H9 (cell line): ENCODE measurements at regions not wholly inside any gene's neighbourhood (a gene's known extent, or its start where the extent isn't known, plus 50 kb on each side); places are given as distances from the start of the nearest gene placed in this dataset.

ENCODE experiments used
- DNase-seq: peaks from one replicate; pipeline ENCODE4 v3.0.0-alpha.2; 2017
- H2AFZ ChIP-seq: one replicate; pipeline ENCODE4 v1.6.1; 2013; ENCODE audit warnings: mild to moderate bottlenecking, low read length, control low read depth, moderate library complexity
- H2AK5ac ChIP-seq: 2 replicates; pipeline ENCODE4 v1.6.1; 2013; ENCODE audit warnings: low read length, control low read depth, mixed read lengths; ENCODE audit not compliant: insufficient read length
- H2BK120ac ChIP-seq: one replicate; pipeline ENCODE4 v1.6.1; 2013; ENCODE audit warnings: low read depth, mild to moderate bottlenecking, low read length, control low read depth, inconsistent platforms; ENCODE audit not compliant: poor library complexity, severe bottlenecking
- H2BK12ac ChIP-seq: 2 replicates; pipeline ENCODE4 v1.6.1; 2013; ENCODE audit warnings: low read length, control low read depth, mixed read lengths, low read depth; ENCODE audit not compliant: insufficient read length
- H2BK15ac ChIP-seq: 2 replicates; pipeline ENCODE4 v1.6.1; 2013; ENCODE audit warnings: low read depth, low read length, control low read depth
- H2BK20ac ChIP-seq: one replicate; pipeline ENCODE4 v1.6.1; 2013; ENCODE audit warnings: low read depth, mild to moderate bottlenecking, low read length, control low read depth, inconsistent platforms; ENCODE audit not compliant: poor library complexity, severe bottlenecking
- H2BK5ac ChIP-seq: 2 replicates; pipeline ENCODE4 v1.6.1; 2013; ENCODE audit warnings: low read length, control low read depth, mixed read lengths; ENCODE audit not compliant: insufficient read length
- H3K14ac ChIP-seq: 2 replicates; pipeline ENCODE4 v1.6.1; 2013; ENCODE audit warnings: low read length, control low read depth; ENCODE audit not compliant: insufficient read depth
- H3K18ac ChIP-seq: 2 replicates; pipeline ENCODE4 v1.6.1; 2013; ENCODE audit warnings: low read depth, mild to moderate bottlenecking, mixed read lengths, low read length, control low read depth; ENCODE audit not compliant: insufficient read length
- H3K23ac ChIP-seq: 2 replicates; pipeline ENCODE4 v1.6.1; 2013; ENCODE audit warnings: low read length, control low read depth, mixed read lengths, low read depth; ENCODE audit not compliant: insufficient read length
- H3K23me2 ChIP-seq: 2 replicates; pipeline ENCODE4 v1.6.1; 2013; ENCODE audit warnings: low read depth, mild to moderate bottlenecking, mixed read lengths, low read length, control low read depth; ENCODE audit not compliant: insufficient read length, poor library complexity, severe bottlenecking
- H3K27ac ChIP-seq: 2 replicates; pipeline ENCODE4 v1.5.1; 2013; ENCODE audit warnings: low read length, control low read depth, mixed read lengths, low read depth; ENCODE audit not compliant: insufficient read length
- H3K27me3 ChIP-seq: 2 replicates; pipeline ENCODE4 v1.6.1; 2013; ENCODE audit warnings: low read length, control low read depth, inconsistent platforms; ENCODE audit not compliant: insufficient read depth
- H3K4ac ChIP-seq: 2 replicates; pipeline ENCODE4 v1.6.1; 2013; ENCODE audit warnings: low read depth, mild to moderate bottlenecking, control low read depth, inconsistent platforms, low read length, moderate library complexity
- H3K4me1 ChIP-seq: 2 replicates; pipeline ENCODE4 v1.6.1; 2013; ENCODE audit warnings: low read length, control low read depth, inconsistent platforms; ENCODE audit not compliant: insufficient read depth
- H3K4me2 ChIP-seq: 2 replicates; pipeline ENCODE4 v1.6.1; 2013; ENCODE audit warnings: low read length, control low read depth, mixed read lengths; ENCODE audit not compliant: insufficient read length, insufficient read depth
- H3K56ac ChIP-seq: 2 replicates; pipeline ENCODE4 v1.6.1; 2013; ENCODE audit warnings: low read depth, mild to moderate bottlenecking, mixed read lengths, low read length, control low read depth; ENCODE audit not compliant: insufficient read length
- H3K79me1 ChIP-seq: 2 replicates; pipeline ENCODE4 v1.6.1; 2013; ENCODE audit warnings: low read depth, mild to moderate bottlenecking, moderate library complexity, low read length, control low read depth, inconsistent platforms; ENCODE audit not compliant: insufficient read depth, poor library complexity, severe bottlenecking
- H3K79me2 ChIP-seq: 2 replicates; pipeline ENCODE4 v1.6.1; 2013; ENCODE audit warnings: low read length, control low read depth, inconsistent platforms; ENCODE audit not compliant: insufficient read depth
- H3K9ac ChIP-seq: 2 replicates; pipeline ENCODE4 v1.6.1; 2013; ENCODE audit warnings: low read length, control low read depth, mixed read lengths; ENCODE audit not compliant: insufficient read length; ENCODE audit errors: extremely low read depth
- H3K9me3 ChIP-seq: one replicate; pipeline ENCODE4 v1.6.1; 2013; ENCODE audit warnings: low read depth, low read length, inconsistent platforms; ENCODE audit not compliant: control insufficient read depth
- H3T11ph ChIP-seq: one replicate; pipeline ENCODE4 v1.6.1; 2013; ENCODE audit warnings: mild to moderate bottlenecking, low read length, control low read depth, inconsistent platforms
- H4K20me1 ChIP-seq: one replicate; pipeline ENCODE4 v1.6.1; 2013; ENCODE audit not compliant: control insufficient read depth, insufficient read length, insufficient read depth
- H4K5ac ChIP-seq: 2 replicates; pipeline ENCODE4 v1.6.1; 2013; ENCODE audit warnings: low read depth, mild to moderate bottlenecking, mixed read lengths, low read length, control low read depth; ENCODE audit not compliant: insufficient read length
- H4K8ac ChIP-seq: replicated peaks from 2 replicates; pipeline ENCODE4 v1.6.1; 2013; ENCODE audit warnings: low read length, control low read depth, mixed read lengths, low read depth; ENCODE audit not compliant: insufficient read length
- H4K91ac ChIP-seq: 2 replicates; pipeline ENCODE4 v1.6.1; 2013; ENCODE audit warnings: low read depth, mild to moderate bottlenecking, moderate library complexity, mixed read lengths, low read length, control low read depth; ENCODE audit not compliant: insufficient read length
- H3K27ac Mint-ChIP-seq, 3 experiments: 2 replicates in 2 of 3; 3 replicates in 1 of 3; pipeline ENCODE4 v1.8.0; 2020 to 2021; ENCODE audit warnings: mixed read lengths in 3 of 3, mild to moderate bottlenecking in 1 of 3, moderate library complexity in 1 of 3
- H3K27me3 Mint-ChIP-seq: 2 replicates; pipeline ENCODE4 v1.8.0; 2021; ENCODE audit warnings: low read depth, mild to moderate bottlenecking, moderate library complexity, mixed read lengths
- H3K36me3 Mint-ChIP-seq, 3 experiments: 2 replicates in 2 of 3; 3 replicates in 1 of 3; pipeline ENCODE4 v1.8.0; 2020 to 2021; ENCODE audit warnings: low read depth in 3 of 3, mixed read lengths in 3 of 3; ENCODE audit not compliant: insufficient read depth in 1 of 3
- H3K4me1 Mint-ChIP-seq, 2 experiments: 2 replicates each; pipeline ENCODE4 v1.8.0; 2020; ENCODE audit warnings: mixed read lengths in 2 of 2
- H3K4me3 Mint-ChIP-seq, 2 experiments: 2 replicates in 1 of 2; 3 replicates in 1 of 2; pipeline ENCODE4 v1.8.0; 2020 to 2021; ENCODE audit warnings: mild to moderate bottlenecking in 2 of 2, mixed read lengths in 2 of 2, moderate library complexity in 1 of 2
- H3K9me3 Mint-ChIP-seq, 2 experiments: 2 replicates in 1 of 2; 3 replicates in 1 of 2; pipeline ENCODE4 v1.8.0; 2020; ENCODE audit warnings: mild to moderate bottlenecking in 2 of 2, mixed read lengths in 2 of 2, moderate library complexity in 1 of 2
- CTCF ChIP-seq: fragments of 200-600 bp; sonication (generic); conservative IDR thresholded peaks from 3 replicates; pipeline ENCODE4 v1.8.0; 2021; ENCODE audit warnings: antibody characterized with exemption, mild to moderate bottlenecking
- WGBS: extraction: QIAGEN DNeasy Blood & Tissue Kit; methylation state at CpG from one replicate; pipeline ENCODE4 v1.1.7; 2013; ENCODE audit warnings: missing lambda C conversion rate, low lambda C conversion rate, mixed read lengths; ENCODE audit not compliant: insufficient read length; ENCODE audit errors: extremely low coverage; 5-methylcytosine and 5-hydroxymethylcytosine counted together

- peaks cover 6 to 8% of the 10 kb centered on the region in 2 experiments; a peak in 3 of 5 replicates for H3K9me3 Mint-ChIP-seq
- H3K27ac Mint-ChIP-seq = no peak overlapping the region
- peaks cover 3% of the 10 kb centered on the region; the same call in 1 of the 2 replicates for H3K4me1 ChIP-seq
- H2BK120ac ChIP-seq = no peak overlapping the region
- no peak overlapping the region for H3K4me3 Mint-ChIP-seq
- H2AK5ac ChIP-seq = no peak overlapping the region
- H2AFZ ChIP-seq = no peak overlapping the region
- no CpG with 5 or more reads among the region's 10 CpGs for WGBS
- no peak overlapping the region for H4K91ac ChIP-seq
- H2BK15ac ChIP-seq = no peak overlapping the region
- no peaks in the 10 kb centered on the region for H3K23me2 ChIP-seq
- H3K79me1 ChIP-seq = no peaks in the 10 kb centered on the region
- peaks cover 4% of the 10 kb centered on the region for H3K27me3 Mint-ChIP-seq
- H3K27me3 ChIP-seq = no peaks in the 10 kb centered on the region
- no peaks in the 10 kb centered on the region; a peak in 2 of 4 replicates for H3K4me1 Mint-ChIP-seq
- DNase-seq = no peak
- H3K4me2 ChIP-seq = no peak overlapping the region
- no peak overlapping the region for H3K14ac ChIP-seq
- H2BK12ac ChIP-seq = no peak overlapping the region
- no peaks in the 10 kb centered on the region for H3K79me2 ChIP-seq
- no peak overlapping the region for H2BK20ac ChIP-seq
- no peak overlapping the region for H3K4ac ChIP-seq
- no peak overlapping the region for H4K8ac ChIP-seq
- H3K9me3 ChIP-seq = no peaks in the 10 kb centered on the region
- TF ChIP-seq CTCF = no peak
- H4K20me1 ChIP-seq = no peaks in the 10 kb centered on the region
- no peak overlapping the region for H3K56ac ChIP-seq
- H3K27ac ChIP-seq = no peak overlapping the region
- H3K9ac ChIP-seq = no peak overlapping the region
- no peak overlapping the region for H4K5ac ChIP-seq
- no peak overlapping the region for H3T11ph ChIP-seq
- no peak overlapping the region for H3K23ac ChIP-seq
- no peak overlapping the region for H2BK5ac ChIP-seq
- H3K36me3 Mint-ChIP-seq = peaks cover 0 to 5% (median 0%) of the 10 kb centered on the region in 3 experiments; a peak in 2 of 7 replicates
- H3K18ac ChIP-seq = no peak overlapping the region
Observed at GRCh38 chr6:169158691-169159090, 95.0 kb downstream of the THBS2 start.
